ENCODE measurements at regions not wholly inside any gene's neighbourhood (a gene's known extent, or its start where the extent isn't known, plus 50 kb on each side); places are given as distances from the start of the nearest gene placed in this dataset.

DNA sequence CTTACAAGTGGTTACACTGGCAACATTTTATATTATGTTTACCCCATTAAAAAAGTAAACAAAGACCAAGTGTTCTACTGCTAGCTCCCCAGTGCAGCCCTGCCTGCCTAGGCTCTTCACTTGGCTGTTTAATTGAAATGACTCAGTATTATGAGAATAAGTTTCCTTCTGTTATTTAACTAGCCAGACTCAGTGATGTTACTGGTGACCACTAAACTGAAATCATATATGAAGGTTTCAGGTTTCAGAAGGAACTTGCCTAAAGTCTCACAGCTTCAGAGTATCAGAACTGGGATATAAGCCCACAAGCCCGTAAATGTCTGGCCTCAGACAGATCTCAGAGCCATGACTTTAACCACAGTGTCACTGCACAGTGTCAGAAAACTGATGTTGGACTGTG lies 66.8 kb upstream of the EXOC4 start (continued):
- TF ChIP-seq NR2C1 (IDR thresholded peaks at IDR 0.05): no peak
- TF ChIP-seq NR2C1 (tag; IDR thresholded peaks at IDR 0.05): no peak
- TF ChIP-seq FOXA1 (IDR thresholded peaks at IDR 0.05; ENCODE audit: borderline replicate concordance): no peak
- no peak for TF ChIP-seq PURB (CRISPR knock-in tag; IDR thresholded peaks at IDR 0.05; ENCODE audit: low read depth)

DNA sequence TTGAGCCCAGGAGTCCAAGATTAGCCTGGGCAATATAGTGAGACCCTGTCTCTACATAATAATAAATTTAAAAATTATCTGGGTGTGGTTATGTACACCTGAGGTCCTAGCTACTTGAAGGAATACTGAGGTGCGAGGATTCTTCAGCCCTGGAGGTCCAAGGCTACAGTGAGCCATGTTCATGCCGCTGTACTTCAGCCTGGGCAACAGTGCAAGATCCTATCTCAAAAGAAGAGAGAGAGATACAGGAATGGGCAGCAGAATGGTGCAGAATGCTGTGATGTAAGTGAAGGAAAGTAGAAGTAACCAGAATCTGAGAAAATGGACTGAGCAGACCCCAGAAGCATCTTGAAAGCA lies 62.7 kb upstream of the EXOC4 start:
- POLR2A ChIA-PET: interaction anchor here (0.6 to 0.7 kb wide), 2 partner anchors 10 to 510 kb away, joined by 3 to 5 read pairs; no protein-coding TSS in a partner anchor
- DNase-seq (ENCODE audit: extremely low read depth in 1 of 4, low spot score in 3 of 4): no peak

DNA sequence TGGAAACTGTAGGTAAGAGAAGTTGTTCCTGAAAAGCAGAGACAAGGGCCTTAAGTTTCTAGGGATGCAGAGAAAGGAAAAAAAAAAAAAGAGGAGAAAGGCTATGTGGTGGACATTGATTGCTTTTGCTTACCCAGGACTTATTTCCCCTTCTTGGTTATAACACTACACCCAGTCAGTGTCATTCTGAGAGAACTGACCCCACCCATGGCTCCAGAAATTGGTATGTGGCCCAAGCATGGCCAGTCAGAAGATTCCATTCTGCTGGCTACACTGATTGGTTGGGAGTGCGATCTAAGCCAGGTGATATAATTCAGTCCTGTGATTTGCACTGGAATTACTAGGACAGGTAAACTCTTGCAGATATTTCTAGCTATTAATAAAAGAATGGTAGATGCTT lies 62.2 kb upstream of the EXOC4 start:
- Histone ChIP-seq H3K9me1 (ENCODE audit: control insufficient read depth, insufficient read depth, low read length) (no peaks in the 10 kb centered on the region), H3K4me1 (replicated peaks in 1 of 2; ENCODE audit: control insufficient read depth in 2 of 2, insufficient read depth in 2 of 2, low read length in 2 of 2) (0 out of 5 replicates have a peak, but pooled peaks cover 0 to 6% of the 10 kb centered on the region in 2 experiments), H3K4me3 (no peak overlapping the region), H3K9ac (ENCODE audit: insufficient read depth in 1 of 2, low read depth in 2 of 2, low read length in 2 of 2) (no peak overlapping the region), H3K36me3 (ENCODE audit: control insufficient read depth, insufficient read depth, low read length) (no peaks in the 10 kb centered on the region), H3K9me3 (replicated peaks; ENCODE audit: control insufficient read depth, insufficient read depth, low read depth, low read length) (no peaks in the 10 kb centered on the region), H3K79me2 (ENCODE audit: control insufficient read depth, insufficient read depth, low read length) (no peaks in the 10 kb centered on the region), H2AFZ (ENCODE audit: low read depth, low read length) (no peak overlapping the region), H4K20me1 (replicated peaks; ENCODE audit: control insufficient read depth, insufficient read depth, low read length) (no peaks in the 10 kb centered on the region), H3K4me2 (ENCODE audit: insufficient read depth, low read length) (no peak overlapping the region), H3K27ac (ENCODE audit: extremely low read depth, low read depth, low read length) (no peak overlapping the region), H3K27me3 (ENCODE audit: control insufficient read depth in 2 of 2, insufficient read depth in 2 of 2, low read length in 2 of 2) (peaks cover 5 to 32% of the 10 kb centered on the region in 2 experiments; a peak in 3 of 5 replicates)
- FAIRE-seq (no peak), DNase-seq (ENCODE audit: extremely low read depth in 1 of 4, low spot score in 3 of 4) (no peak), ATAC-seq (no peak)
- in situ Hi-C loops (cut with MboI): no loop called here
- 0% methylated on average over 1 of the region's 1 CpG for WGBS (ENCODE audit: insufficient coverage, low coverage, missing lambda C conversion rate)
- POLR2A ChIA-PET: interaction anchor here (1.4 kb wide), 1 partner anchor 10 kb away, joined by 6 read pairs; no protein-coding TSS in a partner anchor
- intact Hi-C loops (cut with micrococcal nuclease): no loop called here
- CTCF ChIA-PET (ENCODE audit: low intra/inter-chr PET ratio): no interaction called here
- BruUV-seq (replicated peaks): no TSS peak
- TF ChIP-seq, protein P1, sequence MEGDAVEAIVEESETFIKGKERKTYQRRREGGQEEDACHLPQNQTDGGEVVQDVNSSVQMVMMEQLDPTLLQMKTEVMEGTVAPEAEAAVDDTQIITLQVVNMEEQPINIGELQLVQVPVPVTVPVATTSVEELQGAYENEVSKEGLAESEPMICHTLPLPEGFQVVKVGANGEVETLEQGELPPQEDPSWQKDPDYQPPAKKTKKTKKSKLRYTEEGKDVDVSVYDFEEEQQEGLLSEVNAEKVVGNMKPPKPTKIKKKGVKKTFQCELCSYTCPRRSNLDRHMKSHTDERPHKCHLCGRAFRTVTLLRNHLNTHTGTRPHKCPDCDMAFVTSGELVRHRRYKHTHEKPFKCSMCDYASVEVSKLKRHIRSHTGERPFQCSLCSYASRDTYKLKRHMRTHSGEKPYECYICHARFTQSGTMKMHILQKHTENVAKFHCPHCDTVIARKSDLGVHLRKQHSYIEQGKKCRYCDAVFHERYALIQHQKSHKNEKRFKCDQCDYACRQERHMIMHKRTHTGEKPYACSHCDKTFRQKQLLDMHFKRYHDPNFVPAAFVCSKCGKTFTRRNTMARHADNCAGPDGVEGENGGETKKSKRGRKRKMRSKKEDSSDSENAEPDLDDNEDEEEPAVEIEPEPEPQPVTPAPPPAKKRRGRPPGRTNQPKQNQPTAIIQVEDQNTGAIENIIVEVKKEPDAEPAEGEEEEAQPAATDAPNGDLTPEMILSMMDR (IDR thresholded peaks at IDR 0.05 in 2 of 3, conservative IDR thresholded peaks at IDR 0.05 in 1 of 3; ENCODE audit: insufficient read depth in 2 of 3, low read depth in 1 of 3, low read length in 3 of 3): no peak
- TF ChIP-seq ERF (CRISPR knock-in tag; IDR thresholded peaks at IDR 0.05) (no peak), U2AF2 (optimal IDR thresholded peaks at IDR 0.05; ENCODE audit: low read depth, low read length) (no peak), PTBP1 (IDR thresholded peaks at IDR 0.05; ENCODE audit: low read depth, low read length) (no peak), LEF1 (IDR thresholded peaks at IDR 0.05) (no peak), ZNF184 (CRISPR knock-in tag; IDR thresholded peaks at IDR 0.05) (no peak), RBM22 (IDR thresholded peaks at IDR 0.05; ENCODE audit: low read depth, low read length, poor library complexity, severe bottlenecking) (no peak)
- TF ChIP-seq, protein P2, sequence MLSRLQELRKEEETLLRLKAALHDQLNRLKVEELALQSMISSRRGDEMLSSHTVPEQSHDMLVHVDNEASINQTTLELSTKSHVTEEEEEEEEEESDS (CRISPR knock-in tag; IDR thresholded peaks at IDR 0.05): no peak

More for the DNA sequence above, 62.7 kb upstream of the EXOC4 start:
- 0 out of 5 replicates have a peak, but pooled peaks cover 0 to 6% of the 10 kb centered on the region in 2 experiments for H3K4me1 ChIP-seq (replicated peaks in 1 of 2; ENCODE audit: control insufficient read depth in 2 of 2, insufficient read depth in 2 of 2, low read length in 2 of 2)
- no peaks in the 10 kb centered on the region for H3K9me1 ChIP-seq (ENCODE audit: control insufficient read depth, insufficient read depth, low read length)
- FAIRE-seq: no peak
- no TSS peak for BruUV-seq (replicated peaks)
- CTCF ChIA-PET (ENCODE audit: low intra/inter-chr PET ratio): no interaction called here
- in situ Hi-C loops (cut with MboI) (no loop called here), intact Hi-C loops (cut with micrococcal nuclease) (no loop called here)
- no peak overlapping the region for H3K4me2 ChIP-seq (ENCODE audit: insufficient read depth, low read length)
- H3K4me3 ChIP-seq: no peak overlapping the region
- H3K9me3 ChIP-seq (replicated peaks; ENCODE audit: control insufficient read depth, insufficient read depth, low read depth, low read length): no peaks in the 10 kb centered on the region
- no peaks in the 10 kb centered on the region for H3K36me3 ChIP-seq (ENCODE audit: control insufficient read depth, insufficient read depth, low read length)
- H3K27me3 ChIP-seq (ENCODE audit: control insufficient read depth in 2 of 2, insufficient read depth in 2 of 2, low read length in 2 of 2): peaks cover 4 to 34% of the 10 kb centered on the region in 2 experiments; a peak in 3 of 5 replicates
- H3K9ac ChIP-seq (ENCODE audit: insufficient read depth in 1 of 2, low read depth in 2 of 2, low read length in 2 of 2): no peak overlapping the region
- H3K27ac ChIP-seq (ENCODE audit: extremely low read depth, low read depth, low read length): no peak overlapping the region
- H4K20me1 ChIP-seq (replicated peaks; ENCODE audit: control insufficient read depth, insufficient read depth, low read length): no peaks in the 10 kb centered on the region
- no peak for TF ChIP-seq POU5F1 (IDR thresholded peaks at IDR 0.05; ENCODE audit: borderline replicate concordance, low read depth, low read length, partially characterized antibody)
- peak; percentile 59 for TF ChIP-seq ZNF121 (CRISPR knock-in tag; conservative IDR thresholded peaks at IDR 0.05)
- no peak for ATAC-seq
- H3K79me2 ChIP-seq (ENCODE audit: control insufficient read depth, insufficient read depth, low read length): no peaks in the 10 kb centered on the region
- H2AFZ ChIP-seq (ENCODE audit: low read depth, low read length): no peak overlapping the region
- 0% methylated on average over 2 of the region's 2 CpGs for WGBS (ENCODE audit: insufficient coverage, low coverage, missing lambda C conversion rate)
